Hindlimb muscle (tissue), 1 donor: ENCODE measurements at regions not wholly inside any gene's neighbourhood (a gene's known extent, or its start where the extent isn't known, plus 50 kb on each side); places are given as distances from the start of the nearest gene placed in this dataset.
"Not testable (repeated sequence)": the region's sequence is repeated elsewhere in the genome, so short reads cannot be mapped to it uniquely, and the experiment has no call there.

Source experiments
- DNase-seq: peaks from one replicate; pipeline ENCODE4 v3.0.0-alpha.2; 2013

DNA sequence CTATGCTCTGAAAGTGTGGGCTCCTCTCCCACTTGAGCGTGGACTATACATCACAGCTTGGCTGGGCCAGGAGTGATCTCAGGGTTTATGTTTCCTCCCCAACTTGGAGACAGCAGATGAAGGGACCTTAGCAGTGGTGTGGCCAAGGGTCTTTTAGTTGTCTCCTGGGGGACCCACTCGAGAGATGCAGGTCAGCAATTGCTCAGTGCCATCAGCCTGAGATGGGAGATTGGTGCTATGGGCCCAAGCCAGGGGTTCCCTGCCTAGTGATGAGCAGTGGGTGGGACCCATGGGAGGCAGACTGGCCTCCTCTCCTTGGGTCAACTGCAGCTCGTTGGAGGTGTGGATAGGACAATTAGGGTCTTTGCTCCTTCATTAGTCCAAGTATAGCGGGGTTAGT lies 510.5 kb upstream of the FSHR start:
- no peak for DNase-seq

DNA sequence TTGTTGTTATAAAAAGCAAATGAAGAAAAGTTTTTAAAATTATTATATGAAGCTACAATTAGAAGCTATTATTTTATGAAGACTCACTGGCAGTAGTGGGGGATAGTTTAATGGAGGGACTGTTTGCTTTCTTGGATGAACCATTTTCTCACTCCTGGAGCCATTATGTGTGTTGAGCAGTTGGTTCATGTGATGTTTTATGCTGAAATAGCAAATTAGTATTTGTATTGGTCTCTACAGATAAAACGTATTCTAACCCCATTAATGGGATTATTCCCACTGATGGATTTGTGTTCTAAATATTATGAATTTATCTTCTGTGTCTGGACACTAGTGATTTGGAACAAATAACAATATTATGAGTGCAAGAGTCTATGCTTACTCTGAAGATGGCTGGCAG lies 507.5 kb upstream of the FSHR start:
- DNase-seq: no peak

DNA sequence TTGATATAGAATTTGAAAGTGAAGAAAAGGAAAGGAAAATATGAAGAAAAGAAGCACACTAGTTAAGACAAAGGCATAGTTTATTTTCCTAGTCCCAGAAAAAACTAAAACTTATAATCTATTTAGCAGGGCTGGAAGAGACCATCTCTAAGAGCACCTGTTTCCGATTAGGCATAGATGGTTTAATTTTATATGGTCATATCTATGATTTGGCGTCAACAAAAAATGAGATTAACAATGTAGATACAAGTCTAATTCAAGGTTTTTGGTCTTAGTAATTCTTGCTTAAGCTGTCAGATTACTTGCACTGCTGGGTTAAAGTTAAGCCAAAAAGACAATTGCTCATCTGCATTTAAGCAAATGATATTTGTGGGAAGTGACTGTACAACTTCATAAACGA lies 502.5 kb upstream of the FSHR start:
- DNase-seq: no peak

DNA sequence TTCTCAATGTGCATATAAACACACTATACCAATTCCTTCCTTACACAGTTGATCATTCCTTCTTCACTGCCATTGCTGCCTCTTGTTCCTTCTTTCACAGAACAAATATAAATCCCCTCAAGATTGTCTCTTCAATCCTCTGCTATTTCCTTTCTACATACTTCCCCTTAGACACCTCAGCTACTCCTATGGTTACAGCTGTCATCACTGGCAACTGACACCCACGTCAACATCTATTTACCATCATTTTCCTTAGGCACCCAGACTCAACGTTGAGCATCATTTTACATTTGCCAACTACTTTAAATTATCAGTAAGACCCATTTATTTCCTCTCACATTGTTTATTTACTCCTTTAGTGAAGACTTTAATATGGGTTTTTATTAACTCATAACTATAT lies 488.8 kb upstream of the FSHR start:
- DNase-seq: no peak

DNA sequence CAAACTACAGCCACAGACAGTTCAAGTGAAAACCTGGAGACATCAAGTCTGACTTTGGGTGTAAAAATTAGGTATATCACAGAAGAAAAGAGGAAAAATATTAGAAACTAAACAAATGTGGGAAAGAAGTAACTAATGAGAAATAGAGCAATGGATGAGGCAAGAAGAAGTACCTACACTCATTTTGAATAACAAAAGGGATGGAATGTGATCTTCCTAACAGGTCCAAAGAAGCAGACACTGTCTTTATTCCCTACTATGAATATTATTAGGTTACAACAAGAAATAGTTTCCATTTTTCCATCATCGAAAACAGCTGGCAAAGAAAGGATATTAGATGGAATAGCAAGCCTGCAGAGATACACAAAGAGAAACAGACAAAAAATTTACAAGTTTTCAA lies 486.3 kb upstream of the FSHR start:
- DNase-seq: no peak

DNA sequence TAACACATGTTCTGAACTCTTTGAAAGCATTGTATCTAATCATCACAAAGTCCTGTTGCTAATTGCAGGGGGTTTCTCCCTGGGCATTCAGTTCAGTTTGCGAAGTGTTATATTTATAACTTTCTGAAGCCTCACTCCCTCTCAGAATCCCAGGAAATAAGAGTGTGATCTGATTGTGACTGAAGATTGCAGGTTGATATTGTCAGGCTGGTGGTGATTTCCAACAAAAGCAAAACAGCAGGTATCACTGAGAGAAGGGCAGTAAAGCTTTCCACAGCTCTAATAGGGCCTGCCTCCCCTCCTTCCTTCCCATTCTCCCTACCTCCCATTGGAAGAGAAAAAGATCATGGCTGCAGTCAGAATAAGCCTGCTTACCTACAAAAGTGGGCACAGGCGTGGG lies 466.7 kb upstream of the FSHR start:
- no peak for DNase-seq

DNA sequence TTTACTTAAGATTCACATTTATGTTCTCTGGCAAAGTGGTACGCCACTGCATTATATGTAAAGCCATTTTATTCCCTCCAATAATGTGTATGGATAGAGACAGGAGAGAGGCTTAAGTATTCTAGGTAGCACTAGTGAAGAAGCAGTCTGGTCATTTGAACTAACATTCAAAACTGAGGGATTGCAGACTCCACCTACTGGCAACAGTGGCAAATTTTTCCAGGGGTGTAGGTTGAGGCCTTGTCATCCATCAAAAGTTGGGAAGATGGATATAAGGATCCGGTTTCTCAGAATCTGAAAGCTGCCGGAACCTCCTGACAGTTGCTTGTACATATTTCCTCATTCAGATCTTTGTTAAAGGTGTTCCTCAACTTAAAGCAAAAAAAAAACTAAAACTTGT lies 465.5 kb upstream of the FSHR start:
- no peak for DNase-seq

DNA sequence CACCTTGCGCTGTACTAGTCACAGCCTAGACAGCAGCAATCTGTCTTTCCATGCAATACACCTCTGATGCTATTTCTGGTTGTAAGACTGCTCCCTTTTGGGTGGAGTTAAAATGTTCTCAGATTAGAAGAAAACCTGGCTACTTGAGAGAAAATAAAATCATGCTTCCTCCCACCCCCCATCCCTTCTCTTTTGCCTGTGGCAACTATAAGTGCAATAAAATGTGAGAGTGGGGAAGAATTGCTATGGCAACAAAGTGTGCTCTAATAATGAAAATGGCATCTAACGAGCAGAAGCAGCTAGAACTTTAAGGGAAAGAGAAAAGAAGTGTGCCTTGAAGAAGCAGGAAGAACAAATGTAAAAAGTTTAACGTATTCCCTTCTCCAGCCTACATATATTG lies 464.2 kb upstream of the FSHR start:
- DNase-seq: no peak

DNA sequence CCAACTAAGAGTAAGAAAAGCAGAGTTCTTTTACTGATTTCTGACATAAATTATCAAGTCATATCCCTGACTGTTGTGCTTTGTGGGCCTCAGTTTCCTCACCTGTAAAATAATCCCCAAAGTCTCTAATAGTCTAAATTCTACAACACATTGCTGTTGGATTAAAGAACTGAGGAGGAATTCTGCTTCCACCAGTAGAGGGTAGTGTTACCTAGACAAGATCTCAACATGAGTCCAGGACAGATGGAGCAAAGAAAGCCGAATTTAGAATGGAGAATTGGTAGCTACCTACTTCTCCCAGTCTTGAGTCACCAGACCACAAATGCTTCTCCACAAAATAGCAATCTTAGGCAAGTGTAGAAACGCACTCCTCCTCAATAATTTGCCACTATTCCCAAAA lies 462.5 kb upstream of the FSHR start:
- DNase-seq: peak; percentile 23

DNA sequence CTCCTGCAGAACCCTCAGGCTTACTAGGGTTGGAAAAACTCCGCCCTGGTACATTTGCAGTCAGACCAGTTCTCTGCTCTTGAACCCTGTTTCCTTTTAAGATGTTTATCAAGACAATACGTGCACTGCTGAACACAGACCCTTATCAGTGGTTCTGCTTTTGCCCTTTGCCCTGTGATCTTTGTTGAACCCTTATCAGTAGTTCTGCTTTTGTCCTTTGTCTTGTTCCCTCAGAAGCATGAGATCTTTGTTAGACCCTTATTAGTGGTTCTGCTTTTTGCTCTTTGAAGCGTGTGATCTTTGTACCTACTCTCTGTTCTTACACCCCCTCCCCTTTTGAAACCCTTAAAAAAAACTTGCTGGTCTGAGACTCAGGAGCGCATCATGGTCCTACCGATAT lies 457.5 kb upstream of the FSHR start:
- not testable (repeated sequence) for DNase-seq

DNA sequence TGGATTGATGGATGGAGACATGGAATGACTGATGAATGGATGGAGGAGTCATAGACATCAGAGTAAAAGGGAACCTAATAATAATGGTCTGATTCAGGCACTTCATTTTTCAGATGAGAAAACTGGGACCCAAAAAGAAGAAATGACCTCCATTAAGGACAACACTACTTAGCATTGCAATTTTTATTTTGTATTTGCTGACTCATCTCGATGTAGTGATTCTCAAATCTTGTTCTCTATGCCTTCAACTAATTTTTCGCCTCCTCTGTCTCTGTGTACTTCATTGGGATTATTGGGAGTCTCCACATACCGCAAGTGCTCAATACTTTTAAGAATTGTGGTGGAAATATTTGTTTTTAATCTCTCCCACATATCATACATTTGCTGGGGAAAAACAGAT lies 446.2 kb upstream of the FSHR start:
- DNase-seq: no peak

DNA sequence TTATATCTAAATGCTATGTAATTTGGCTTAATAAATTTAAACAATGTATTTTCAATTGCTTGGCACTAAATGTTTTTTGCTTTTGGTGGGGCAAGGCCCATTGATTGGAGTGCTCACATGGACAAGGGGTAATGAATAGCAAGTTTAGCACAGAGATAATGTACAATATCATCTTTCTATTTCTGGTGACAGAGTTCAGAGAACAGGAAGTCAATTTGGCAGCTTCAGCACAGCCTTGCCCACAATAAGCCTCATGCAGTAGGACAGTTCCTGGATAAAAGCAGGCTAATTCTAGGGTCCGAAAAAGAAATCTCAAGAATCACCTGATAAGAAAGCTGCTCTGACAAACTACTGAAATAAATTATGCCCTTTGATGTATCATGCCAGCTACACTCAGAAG lies 443.9 kb upstream of the FSHR start:
- no peak for DNase-seq

DNA sequence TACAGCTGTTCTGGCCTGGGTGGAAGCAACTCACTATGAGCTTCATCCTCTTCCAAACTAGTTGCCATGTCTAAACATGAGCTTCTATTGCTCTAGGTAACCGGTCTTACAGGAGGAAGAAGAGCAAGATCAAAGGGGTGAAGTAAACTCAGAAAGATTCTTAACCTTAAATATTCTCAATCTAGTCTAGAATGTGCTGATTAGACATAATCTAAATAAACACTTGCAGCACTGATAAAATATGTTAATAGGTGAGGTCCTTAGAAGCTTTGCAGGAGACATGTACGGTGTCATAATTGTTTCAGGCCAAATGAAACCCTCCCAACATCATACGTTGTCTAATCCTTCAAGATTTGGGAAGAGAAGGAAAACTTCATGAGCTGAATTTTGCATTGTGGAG lies 431.6 kb upstream of the FSHR start:
- no peak for DNase-seq

DNA sequence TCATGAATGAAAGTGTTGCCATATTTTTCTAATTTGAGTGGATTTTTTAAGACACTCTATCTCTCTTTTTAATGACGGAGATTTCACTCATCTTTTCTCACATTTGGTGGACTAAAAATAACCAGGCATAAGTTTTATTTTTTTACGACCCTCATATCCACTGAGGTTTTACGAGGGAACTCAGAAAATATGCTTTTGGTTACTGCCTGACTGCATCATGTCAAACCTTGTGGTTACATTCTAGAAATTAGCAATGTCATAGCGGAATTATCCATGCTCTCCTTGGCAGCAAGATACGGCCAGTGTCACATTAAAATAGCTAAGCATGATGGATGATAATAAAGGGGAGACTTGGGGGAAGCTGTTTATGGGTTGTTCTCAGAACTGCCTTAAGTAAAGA lies 428.6 kb upstream of the FSHR start:
- peak; percentile 7 for DNase-seq

DNA sequence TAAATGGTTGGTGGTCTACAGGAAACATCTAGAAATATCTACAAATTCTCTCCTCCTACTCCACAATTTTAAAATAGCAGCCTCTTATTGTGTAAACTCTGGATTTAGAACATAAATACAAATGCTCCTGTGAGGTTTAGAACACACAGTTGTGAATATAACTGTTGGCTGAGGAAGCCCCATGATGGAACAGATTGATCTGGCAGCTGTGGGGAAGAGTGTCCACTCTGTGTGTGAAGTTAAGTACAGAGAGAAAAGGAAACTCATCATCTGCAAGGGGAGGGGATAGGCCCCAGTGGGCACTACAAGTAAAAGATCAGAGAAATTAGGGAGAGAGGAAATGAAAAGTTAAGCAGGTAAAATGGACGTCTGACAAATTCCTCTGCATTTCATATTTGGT lies 422.7 kb upstream of the FSHR start:
- peak; percentile 10 for DNase-seq

DNA sequence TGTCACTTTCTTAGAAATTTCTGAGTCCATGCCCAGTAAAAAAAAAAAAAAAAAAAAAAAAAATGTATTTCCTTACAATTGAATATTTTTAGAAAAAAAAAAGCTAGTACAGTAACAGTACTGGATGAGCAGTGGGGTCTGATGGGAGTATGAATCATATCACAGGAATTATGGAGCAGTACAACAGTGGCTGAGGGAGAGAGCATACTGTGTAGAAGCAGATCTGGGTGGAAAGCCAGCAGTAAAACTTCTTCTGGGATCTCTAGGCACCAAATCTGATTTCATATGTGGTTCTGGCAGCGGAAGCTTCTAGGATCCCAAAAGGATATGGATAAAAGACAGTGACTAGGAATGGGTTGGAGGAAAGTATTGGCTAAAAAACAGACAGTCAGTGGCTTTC lies 414.9 kb upstream of the FSHR start:
- DNase-seq: peak; percentile 26

DNA sequence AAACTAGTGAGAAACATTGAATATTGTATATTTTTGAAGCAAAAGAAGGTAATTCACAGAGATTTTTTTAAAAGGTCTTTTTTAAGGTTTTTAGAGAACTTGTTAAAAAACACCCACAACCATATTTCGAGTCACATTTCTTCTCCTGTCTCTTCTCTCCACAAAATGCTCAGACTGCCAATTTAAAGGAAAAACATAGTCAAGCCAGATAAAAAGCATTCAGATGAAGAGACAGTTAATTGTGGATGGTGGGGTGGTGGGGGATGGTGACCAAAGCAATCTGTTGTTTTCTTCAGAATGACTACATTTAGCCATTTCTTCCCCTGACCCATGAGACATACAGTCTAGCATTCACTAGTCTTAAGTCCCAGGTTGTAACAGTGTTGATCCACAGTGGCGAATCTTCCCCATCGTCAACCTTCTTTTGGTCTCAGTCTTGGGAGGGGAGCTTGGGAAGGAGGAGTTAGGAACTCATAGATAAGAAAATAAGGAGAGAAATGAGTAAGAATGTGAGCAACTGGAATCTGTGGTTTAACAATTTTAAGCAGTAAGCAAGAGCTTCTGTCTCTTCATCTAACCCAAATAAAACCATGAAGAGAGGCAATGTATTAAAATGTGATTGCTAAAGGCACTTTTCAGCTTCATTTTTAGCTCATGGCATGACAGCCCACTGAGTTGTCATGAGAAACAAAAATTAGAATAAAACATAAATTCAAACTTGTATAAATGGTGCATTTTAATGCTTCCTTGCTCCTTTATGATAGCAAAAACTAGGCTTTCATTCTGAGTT lies 413.7 kb upstream of the FSHR start:
- DNase-seq: no peak

DNA sequence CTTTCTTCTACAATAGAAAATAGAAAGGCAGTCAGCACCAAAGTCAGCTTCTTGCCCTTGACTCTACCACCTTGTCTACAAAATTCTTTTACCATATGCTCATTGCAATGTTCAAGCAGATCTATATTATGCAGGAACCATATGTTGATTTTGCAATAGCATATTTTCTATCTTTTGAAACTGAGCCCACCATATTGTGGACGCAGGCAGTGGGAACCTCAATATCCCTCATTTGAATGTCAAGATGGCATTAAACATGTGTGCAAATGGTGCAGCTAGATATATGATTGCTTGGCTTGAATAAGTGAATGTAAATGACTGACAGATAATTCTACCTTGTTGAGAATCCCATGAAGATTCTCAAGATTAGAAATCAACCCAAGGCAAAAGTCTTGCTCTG lies 412.7 kb upstream of the FSHR start:
- no peak for DNase-seq

DNA sequence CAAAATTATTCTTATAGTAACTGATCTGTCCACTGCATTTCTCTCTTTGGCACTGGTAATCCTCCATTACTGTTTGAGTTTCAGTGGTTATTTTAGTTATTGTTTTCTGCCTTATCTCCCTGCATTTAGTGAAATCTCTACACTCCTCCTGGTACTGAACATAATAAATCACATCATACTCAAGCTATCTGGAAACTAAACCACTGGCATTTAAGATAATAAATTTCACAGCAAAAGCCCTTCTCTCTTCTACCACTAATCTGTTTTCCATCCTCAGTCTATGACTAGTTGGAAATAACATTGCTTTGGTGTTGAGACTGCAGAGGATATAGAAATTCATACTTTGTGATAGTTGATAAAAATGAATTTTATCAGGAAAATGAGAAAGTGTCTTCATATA lies 399.3 kb upstream of the FSHR start:
- no peak for DNase-seq

DNA sequence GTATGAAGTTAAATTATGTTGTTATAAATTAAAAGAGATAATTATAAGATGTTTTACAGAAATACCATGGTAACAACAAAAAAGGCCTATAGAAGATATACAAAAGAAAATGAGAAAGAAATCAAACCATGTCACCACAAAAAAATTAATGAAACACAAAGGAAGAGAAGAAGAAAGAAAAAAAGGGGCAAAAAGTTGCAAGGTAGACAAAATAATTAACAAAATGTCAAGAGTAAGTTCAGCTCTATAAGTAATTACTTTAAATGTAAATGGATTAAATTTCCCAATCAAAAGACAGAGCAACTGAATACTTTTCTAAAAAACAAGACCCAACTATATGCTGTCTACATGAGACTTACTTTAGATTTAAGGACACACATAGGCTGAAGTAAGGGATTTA lies 378.4 kb upstream of the FSHR start:
- no peak for DNase-seq

DNA sequence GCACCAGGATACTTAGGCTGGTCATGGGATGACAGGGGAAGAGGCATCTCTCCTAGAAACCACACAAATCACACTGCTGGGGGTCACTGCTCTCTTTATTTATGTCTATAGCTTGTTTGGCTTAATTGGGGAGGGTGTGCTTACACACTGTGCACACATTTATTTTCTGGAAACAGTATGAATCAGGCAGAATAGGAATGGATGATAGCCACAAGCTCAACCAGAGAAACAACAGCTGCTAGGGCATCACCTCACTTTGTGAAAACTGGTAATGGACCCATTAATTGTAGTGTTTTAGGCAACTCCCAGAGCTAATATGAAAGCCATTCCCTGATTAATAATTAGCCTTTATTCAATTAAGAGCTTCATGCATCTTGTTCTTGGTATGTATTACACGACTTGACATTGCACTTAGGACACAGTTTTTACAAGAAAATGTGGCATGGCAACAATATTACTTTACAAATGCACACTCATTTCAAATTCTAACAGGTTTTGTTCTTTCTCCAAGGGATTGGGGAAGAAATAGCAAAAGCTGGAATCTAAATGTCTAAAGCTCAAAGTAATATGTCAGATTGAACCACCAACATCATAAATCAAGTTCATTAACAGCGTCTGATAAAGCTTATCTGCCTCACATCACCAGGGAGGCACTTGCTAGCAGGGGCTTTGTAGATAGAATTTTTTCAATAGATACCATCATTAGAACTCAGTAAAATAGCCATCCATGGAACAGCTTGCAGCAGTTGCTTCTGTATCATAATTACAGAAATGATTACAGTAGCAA lies 361.9 kb upstream of the FSHR start:
- DNase-seq: no peak

DNA sequence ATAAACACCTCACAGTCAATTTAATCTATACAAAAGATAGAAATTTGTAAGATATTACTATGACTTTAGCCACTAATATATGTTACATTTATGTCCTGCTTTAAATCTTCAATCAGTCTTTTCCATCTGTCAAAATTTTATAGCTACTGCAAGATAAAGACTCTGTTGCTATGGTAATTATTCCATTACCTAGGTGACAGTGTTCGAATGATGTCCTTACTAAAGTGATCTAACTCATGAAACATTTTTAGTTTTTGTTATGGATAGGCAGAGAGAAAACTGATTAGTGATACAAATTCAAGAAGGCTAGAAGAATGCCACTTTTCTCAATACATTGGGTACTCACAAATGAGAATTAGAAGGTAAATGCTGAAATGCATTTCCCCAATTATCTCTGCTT lies 359.9 kb upstream of the FSHR start:
- DNase-seq: no peak

DNA sequence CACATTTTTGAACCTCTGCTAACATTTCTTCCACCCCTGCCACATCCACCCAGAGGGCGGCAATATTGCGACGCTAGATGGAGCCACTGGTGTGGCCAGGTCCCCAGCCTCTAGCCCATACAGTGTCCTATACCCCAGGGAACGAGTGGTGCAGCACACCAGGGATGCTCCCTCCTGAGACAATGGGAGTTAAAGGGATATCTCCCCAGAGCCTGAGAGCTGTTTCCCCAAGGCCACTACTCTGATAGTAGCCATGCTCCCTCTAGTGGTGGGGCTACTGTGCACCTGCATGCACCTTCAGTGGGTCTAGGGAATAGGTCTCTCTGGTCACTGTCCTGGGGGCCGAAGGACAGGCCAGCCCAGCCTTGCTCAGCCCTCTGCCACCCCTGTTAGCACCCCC lies 336.4 kb upstream of the FSHR start:
- no peak for DNase-seq

DNA sequence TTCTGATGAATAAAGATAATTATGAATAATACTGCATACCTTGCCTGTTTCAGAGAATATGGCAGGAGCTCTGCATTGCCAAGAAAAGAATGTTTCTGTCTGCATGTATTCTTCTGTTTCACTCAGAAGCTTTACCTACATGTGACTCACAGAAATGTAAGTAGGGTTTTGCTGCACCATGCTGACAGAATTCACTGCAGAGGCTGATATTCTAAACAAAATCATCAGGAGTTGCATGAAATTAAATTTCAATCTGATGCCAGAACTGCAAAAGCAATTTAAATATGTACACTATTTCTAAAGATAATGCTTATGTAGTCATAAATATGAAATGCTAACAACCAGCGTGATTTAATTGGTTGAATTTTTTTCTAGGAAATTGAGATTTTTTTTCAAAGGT lies 332.8 kb upstream of the FSHR start:
- DNase-seq: no peak

DNA sequence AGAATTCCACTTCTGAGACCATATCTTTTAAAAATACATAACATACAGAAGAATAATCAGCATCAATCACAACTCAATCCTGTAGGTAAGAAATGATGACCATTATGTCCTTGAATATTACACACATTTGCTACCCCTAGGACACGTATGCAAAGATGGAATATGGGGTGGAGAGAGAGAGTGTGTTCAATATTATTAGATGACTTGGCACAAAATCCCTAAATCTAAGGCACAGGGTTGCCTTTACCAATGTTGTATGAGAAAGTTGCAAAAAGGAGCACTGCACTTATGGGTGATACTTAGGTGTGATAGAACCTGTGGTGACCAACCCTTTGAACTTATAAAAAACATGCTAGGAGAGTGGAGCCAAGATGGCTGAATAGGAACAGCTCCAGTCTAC lies 326.2 kb upstream of the FSHR start:
- DNase-seq: no peak
